Right lobe of liver (tissue), 4 donors: ENCODE measurements at regions not wholly inside any gene's neighbourhood (a gene's known extent, or its start where the extent isn't known, plus 50 kb on each side); places are given as distances from the start of the nearest gene placed in this dataset.

Source experiments
- POLR2A ChIP-seq: fragments of 450-650 bp; IDR thresholded peaks from one replicate; pipeline ENCODE4 v1.6.1; 2017; ENCODE audit warnings: antibody characterized with exemption, mild to moderate bottlenecking
- TF ChIP-seq, protein P1 (sequence below), 4 donors: fragments of 200-600 bp in 3 of 4; fragments of 450-650 bp in 1 of 4; IDR thresholded peaks; one replicate each; pipeline versions ENCODE4 v1.5.1 to v1.8.0; 2016 to 2022; ENCODE audit warnings: antibody characterized with exemption in 4 of 4, mild to moderate bottlenecking in 2 of 4
- donor health status: DM: no; HTN: no; CAD: no.
- donor health status: DM: no; HTN: no; CAD: no.
- donor health status: DM: no; HTN: yes; CAD: no.

DNA sequence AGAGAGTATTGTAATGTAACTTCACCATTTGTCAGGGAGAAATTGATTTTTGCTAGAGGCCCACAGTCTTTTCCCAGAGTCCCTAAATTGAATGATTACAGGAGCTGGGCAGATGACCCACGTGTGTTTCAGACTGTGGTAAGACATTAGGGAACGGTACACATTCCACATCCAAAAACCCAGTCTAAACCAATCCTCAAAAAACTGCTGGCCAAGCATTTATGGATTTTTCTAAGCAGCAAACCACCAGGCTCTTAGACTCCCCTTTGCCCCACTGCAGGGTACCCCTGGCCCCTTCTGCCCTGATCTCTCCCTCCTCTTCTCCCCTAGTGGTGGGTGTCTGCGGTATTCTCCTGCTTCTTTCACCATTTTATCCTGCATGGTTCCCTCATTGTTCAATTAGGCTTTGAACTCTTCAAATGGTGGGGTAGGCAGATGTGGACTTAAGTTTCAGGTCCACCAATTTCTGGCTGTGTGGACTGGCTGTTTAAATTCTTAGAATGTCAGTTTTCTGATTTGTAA is 135.5 kb upstream of the SORCS3 start:
- TF ChIP-seq, protein P1, sequence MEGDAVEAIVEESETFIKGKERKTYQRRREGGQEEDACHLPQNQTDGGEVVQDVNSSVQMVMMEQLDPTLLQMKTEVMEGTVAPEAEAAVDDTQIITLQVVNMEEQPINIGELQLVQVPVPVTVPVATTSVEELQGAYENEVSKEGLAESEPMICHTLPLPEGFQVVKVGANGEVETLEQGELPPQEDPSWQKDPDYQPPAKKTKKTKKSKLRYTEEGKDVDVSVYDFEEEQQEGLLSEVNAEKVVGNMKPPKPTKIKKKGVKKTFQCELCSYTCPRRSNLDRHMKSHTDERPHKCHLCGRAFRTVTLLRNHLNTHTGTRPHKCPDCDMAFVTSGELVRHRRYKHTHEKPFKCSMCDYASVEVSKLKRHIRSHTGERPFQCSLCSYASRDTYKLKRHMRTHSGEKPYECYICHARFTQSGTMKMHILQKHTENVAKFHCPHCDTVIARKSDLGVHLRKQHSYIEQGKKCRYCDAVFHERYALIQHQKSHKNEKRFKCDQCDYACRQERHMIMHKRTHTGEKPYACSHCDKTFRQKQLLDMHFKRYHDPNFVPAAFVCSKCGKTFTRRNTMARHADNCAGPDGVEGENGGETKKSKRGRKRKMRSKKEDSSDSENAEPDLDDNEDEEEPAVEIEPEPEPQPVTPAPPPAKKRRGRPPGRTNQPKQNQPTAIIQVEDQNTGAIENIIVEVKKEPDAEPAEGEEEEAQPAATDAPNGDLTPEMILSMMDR (IDR thresholded peaks at IDR 0.05) = no peak
- no peak for TF ChIP-seq POLR2A
